ENCODE measurements at regions not wholly inside any gene's neighbourhood (a gene's known extent, or its start where the extent isn't known, plus 50 kb on each side); places are given as distances from the start of the nearest gene placed in this dataset.

- no peaks in the 10 kb centered on the region for H3K4me1 ChIP-seq (replicated peaks)
- no peaks in the 10 kb centered on the region for H3K36me3 ChIP-seq
- no peaks in the 10 kb centered on the region for H3K27me3 ChIP-seq (replicated peaks)
- peak in 1 of 2 experiments; percentile 1 for DNase-seq (ENCODE audit: low read depth in 1 of 2, low spot score in 2 of 2)
- no peaks in the 10 kb centered on the region for H3K9me3 ChIP-seq (replicated peaks)
- no peak overlapping the region for H3K27ac ChIP-seq
- no peak overlapping the region for H3K4me3 ChIP-seq
These were observed 127.2 kb upstream of the B3GAT1 start for GRCh38 chr11:134539285-134539684.

GRCh38 chr11:134538742-134539141 lies 126.7 kb upstream of the B3GAT1 start:
- Histone ChIP-seq H3K4me1 (replicated peaks) (no peaks in the 10 kb centered on the region), H3K27ac (no peak overlapping the region), H3K36me3 (no peaks in the 10 kb centered on the region), H3K27me3 (replicated peaks) (no peaks in the 10 kb centered on the region), H3K9me3 (replicated peaks) (no peaks in the 10 kb centered on the region), H3K4me3 (no peak overlapping the region)
- DNase-seq (ENCODE audit: low read depth in 1 of 2, low spot score in 2 of 2), result peak in 1 of 2 experiments; percentile 1

- H3K27me3 ChIP-seq (replicated peaks), result no peaks in the 10 kb centered on the region
These were observed 125.9 kb upstream of the B3GAT1 start for GRCh38 chr11:134537941-134538340.

GRCh38 chr11:134537296-134537695 lies 125.3 kb upstream of the B3GAT1 start:
- DNase-seq (ENCODE audit: low read depth in 1 of 2, low spot score in 2 of 2), result peak in 1 of 2 experiments; percentile 7
- H3K9me3 ChIP-seq (replicated peaks), result no peaks in the 10 kb centered on the region
- H3K4me3 ChIP-seq, result no peak overlapping the region

More at GRCh38 chr11:134537941-134538340, 125.9 kb upstream of the B3GAT1 start:
- Histone ChIP-seq H3K9me3 (replicated peaks) (no peaks in the 10 kb centered on the region), H3K36me3 (no peaks in the 10 kb centered on the region), H3K4me1 (replicated peaks) (no peaks in the 10 kb centered on the region), H3K4me3 (no peak overlapping the region), H3K27ac (no peak overlapping the region)
- DNase-seq (ENCODE audit: low read depth in 1 of 2, low spot score in 2 of 2), result peak in 1 of 2 experiments; percentile 3

GRCh38 chr11:134536677-134537076 lies 124.6 kb upstream of the B3GAT1 start:
- Histone ChIP-seq H3K27me3 (replicated peaks) (no peaks in the 10 kb centered on the region), H3K4me1 (replicated peaks) (no peaks in the 10 kb centered on the region), H3K4me3 (no peak overlapping the region), H3K9me3 (replicated peaks) (no peaks in the 10 kb centered on the region), H3K27ac (no peak overlapping the region), H3K36me3 (no peaks in the 10 kb centered on the region)
- DNase-seq (ENCODE audit: low read depth in 1 of 2, low spot score in 2 of 2), result peak in 1 of 2 experiments; percentile 4

More at GRCh38 chr11:134537296-134537695, 125.3 kb upstream of the B3GAT1 start:
- H3K4me1 ChIP-seq (replicated peaks), result no peaks in the 10 kb centered on the region
- no peaks in the 10 kb centered on the region for H3K36me3 ChIP-seq
- no peak overlapping the region for H3K27ac ChIP-seq
- no peaks in the 10 kb centered on the region for H3K27me3 ChIP-seq (replicated peaks)

GRCh38 chr11:134536219-134536618 lies 124.2 kb upstream of the B3GAT1 start:
- no peak overlapping the region for H3K27ac ChIP-seq
- no peak for DNase-seq (ENCODE audit: low read depth in 1 of 2, low spot score in 2 of 2)
- no peaks in the 10 kb centered on the region for H3K27me3 ChIP-seq (replicated peaks)
- no peaks in the 10 kb centered on the region for H3K9me3 ChIP-seq (replicated peaks)
- no peak overlapping the region for H3K4me3 ChIP-seq
- H3K4me1 ChIP-seq (replicated peaks), result no peaks in the 10 kb centered on the region
- no peaks in the 10 kb centered on the region for H3K36me3 ChIP-seq

DNA sequence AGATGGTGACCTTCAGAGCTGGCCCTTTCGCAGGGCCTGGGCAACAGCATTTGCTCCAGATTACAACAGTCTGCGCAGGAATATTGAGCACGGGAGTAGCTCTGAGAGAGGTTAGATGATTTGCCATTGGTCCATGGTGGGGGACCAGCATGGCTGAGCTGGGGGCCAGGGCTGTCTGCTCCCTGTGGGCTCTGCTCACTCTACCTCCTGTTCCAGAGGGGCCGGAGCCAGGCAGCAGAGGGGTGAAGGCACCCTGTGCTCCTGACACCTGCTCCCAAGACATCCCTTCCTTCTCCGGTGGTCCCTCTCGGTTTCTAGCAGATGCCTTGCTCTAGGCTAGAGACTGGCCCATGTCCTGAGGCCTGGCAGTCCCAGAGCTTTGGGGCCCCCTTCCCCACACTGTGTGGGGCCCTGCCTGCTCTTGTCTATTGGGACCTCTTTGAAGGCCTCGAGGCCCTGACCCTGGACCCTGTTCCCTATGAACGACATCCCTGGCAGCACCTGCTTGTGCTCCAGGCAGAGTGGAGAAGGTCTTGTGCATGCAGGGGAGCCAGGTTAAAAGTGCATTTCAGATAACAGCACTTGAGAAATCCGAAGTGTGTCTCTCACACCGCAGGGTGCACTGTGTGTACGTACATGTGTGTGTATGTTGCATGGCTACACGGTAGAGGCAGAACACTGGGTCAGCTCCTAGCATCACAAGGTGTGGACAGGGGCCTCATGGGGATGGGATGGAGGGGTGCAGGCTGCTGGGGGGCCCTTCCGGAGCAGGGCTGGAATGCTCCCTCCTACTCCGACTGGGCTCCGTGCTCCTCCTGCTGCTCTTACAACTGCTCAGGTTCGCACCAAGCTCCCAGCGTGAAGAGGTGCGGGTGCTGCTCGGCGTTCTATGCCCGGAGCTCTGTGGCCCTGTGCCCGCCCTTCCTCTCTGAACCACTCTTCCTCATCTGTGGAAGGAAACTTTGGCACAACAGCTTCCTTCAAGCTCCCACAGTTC lies 123.3 kb upstream of the B3GAT1 start:
- no peaks in the 10 kb centered on the region for H3K9me3 ChIP-seq (replicated peaks)

GRCh38 chr11:134533511-134533910 lies 121.5 kb upstream of the B3GAT1 start:
- H3K27me3 ChIP-seq (replicated peaks), result no peaks in the 10 kb centered on the region
- no peak overlapping the region for H3K4me3 ChIP-seq
- H3K9me3 ChIP-seq (replicated peaks), result no peaks in the 10 kb centered on the region
- H3K4me1 ChIP-seq (replicated peaks), result no peaks in the 10 kb centered on the region
- no peak for DNase-seq (ENCODE audit: low read depth in 1 of 2, low spot score in 2 of 2)
- H3K36me3 ChIP-seq, result no peaks in the 10 kb centered on the region
- H3K27ac ChIP-seq, result no peak overlapping the region

More for the DNA sequence above, 123.3 kb upstream of the B3GAT1 start:
- Histone ChIP-seq H3K4me3 (no peak overlapping the region), H3K27ac (no peak overlapping the region), H3K36me3 (no peaks in the 10 kb centered on the region), H3K4me1 (replicated peaks) (no peaks in the 10 kb centered on the region), H3K27me3 (replicated peaks) (no peaks in the 10 kb centered on the region)
- peak in 1 of 2 experiments; percentile 4 for DNase-seq (ENCODE audit: low read depth in 1 of 2, low spot score in 2 of 2)

- H3K4me3 ChIP-seq, result no peak overlapping the region
- peak in 1 of 2 experiments; percentile 10 for DNase-seq (ENCODE audit: low read depth in 1 of 2, low spot score in 2 of 2)
- H3K4me1 ChIP-seq (replicated peaks), result no peaks in the 10 kb centered on the region
- H3K27ac ChIP-seq, result no peak overlapping the region
- no peaks in the 10 kb centered on the region for H3K36me3 ChIP-seq
- no peaks in the 10 kb centered on the region for H3K9me3 ChIP-seq (replicated peaks)
- no peaks in the 10 kb centered on the region for H3K27me3 ChIP-seq (replicated peaks)
These were observed 120.9 kb upstream of the B3GAT1 start for GRCh38 chr11:134532921-134533421.

- Histone ChIP-seq H3K27ac (no peak overlapping the region), H3K36me3 (no peaks in the 10 kb centered on the region), H3K4me3 (no peak overlapping the region), H3K4me1 (replicated peaks) (no peaks in the 10 kb centered on the region), H3K27me3 (replicated peaks) (no peaks in the 10 kb centered on the region), H3K9me3 (replicated peaks) (no peaks in the 10 kb centered on the region)
- DNase-seq (ENCODE audit: low read depth in 1 of 2, low spot score in 2 of 2), result peak in 1 of 2 experiments; percentile 1
These were observed 120.3 kb upstream of the B3GAT1 start for GRCh38 chr11:134532131-134532920.

- Histone ChIP-seq H3K27me3 (replicated peaks) (no peaks in the 10 kb centered on the region), H3K9me3 (replicated peaks) (no peaks in the 10 kb centered on the region), H3K4me1 (replicated peaks) (no peaks in the 10 kb centered on the region), H3K36me3 (no peaks in the 10 kb centered on the region), H3K27ac (no peak overlapping the region), H3K4me3 (no peak overlapping the region)
- peak in 1 of 2 experiments; percentile 5 for DNase-seq (ENCODE audit: low read depth in 1 of 2, low spot score in 2 of 2)
These were observed 119.5 kb upstream of the B3GAT1 start for GRCh38 chr11:134531327-134532130.

DNA sequence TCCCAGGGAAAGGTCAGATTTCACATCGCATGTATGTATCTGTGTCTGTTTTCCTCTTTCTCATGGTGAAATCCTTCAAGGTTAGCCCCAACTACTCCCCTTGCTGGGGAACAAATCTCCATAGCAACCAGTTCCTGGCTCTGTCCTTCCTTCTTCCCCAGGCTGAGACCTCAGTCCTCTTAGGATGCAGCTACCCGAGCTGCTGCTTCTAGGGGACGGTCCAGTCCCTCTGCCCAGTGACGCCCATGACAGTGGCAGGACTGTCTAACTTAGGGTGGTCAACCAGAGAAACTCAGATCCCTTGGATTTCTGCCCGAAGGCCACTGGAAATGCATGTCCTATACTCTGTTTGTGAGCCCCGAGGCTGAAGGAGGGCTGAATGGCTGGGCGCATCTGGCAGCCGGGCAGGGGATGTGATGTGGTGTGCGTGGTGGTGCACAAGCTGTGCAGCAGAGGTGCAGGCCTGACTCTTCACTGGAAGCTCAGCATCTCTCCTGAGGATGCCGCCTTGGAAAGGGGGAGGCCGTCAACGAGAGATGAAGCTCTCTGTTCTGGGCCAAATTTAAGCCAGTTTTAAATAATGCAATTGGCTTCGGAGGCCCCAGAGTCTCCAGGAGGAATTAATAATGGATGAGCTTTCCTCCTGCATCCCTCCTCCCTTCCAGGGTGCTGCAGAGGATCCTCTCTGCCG lies 118.7 kb upstream of the B3GAT1 start:
- Histone ChIP-seq H3K4me1 (replicated peaks) (no peaks in the 10 kb centered on the region), H3K27me3 (replicated peaks) (no peaks in the 10 kb centered on the region), H3K4me3 (no peak overlapping the region), H3K27ac (no peak overlapping the region), H3K9me3 (replicated peaks) (no peaks in the 10 kb centered on the region), H3K36me3 (no peaks in the 10 kb centered on the region)
- peak in 1 of 2 experiments; percentile 3 for DNase-seq (ENCODE audit: low read depth in 1 of 2, low spot score in 2 of 2)
